Erythroblast (primary cell): ENCODE measurements at regions not wholly inside any gene's neighbourhood (a gene's known extent, or its start where the extent isn't known, plus 50 kb on each side); places are given as distances from the start of the nearest gene placed in this dataset.

ENCODE experiments used
- GATA1 ChIP-seq: IDR thresholded peaks from 2 replicates; pipeline ENCODE4 v1.6.1; 2011; ENCODE audit warnings: low read depth, mild to moderate bottlenecking, control low read depth, low read length, moderate library complexity
- POLR2A ChIP-seq: IDR thresholded peaks from 2 replicates; pipeline ENCODE4 v1.6.1; 2011; ENCODE audit warnings: mild to moderate bottlenecking, low read length

GRCh38 chr16:65222536-65222935, 100.7 kb upstream of the CDH11 start:
- TF ChIP-seq POLR2A (no peak), GATA1 (no peak)
